Coronary artery (tissue), 2 donors: ENCODE measurements at regions not wholly inside any gene's neighbourhood (a gene's known extent, or its start where the extent isn't known, plus 50 kb on each side); places are given as distances from the start of the nearest gene placed in this dataset.
A peak's percentile ranks its signal among the peaks of the same experiment; 100 is the strongest.
"Not testable (repeated sequence)": the region's sequence is repeated elsewhere in the genome, so short reads cannot be mapped to it uniquely, and the experiment has no call there.

Source experiments
- DNase-seq: peaks from one replicate; pipeline ENCODE4 v3.0.0-alpha.2; 2017; ENCODE audit warnings: low spot score
- H3K27ac ChIP-seq, 2 donors: fragments of 200-600 bp; sonication (generic); one replicate each; pipeline ENCODE4 v1.5.1; 2016 to 2019
- H3K4me3 ChIP-seq: fragments of 200-600 bp; sonication (generic); 2 replicates; pipeline ENCODE4 v1.5.1; 2016; ENCODE audit warnings: mild to moderate bottlenecking, moderate library complexity

DNA sequence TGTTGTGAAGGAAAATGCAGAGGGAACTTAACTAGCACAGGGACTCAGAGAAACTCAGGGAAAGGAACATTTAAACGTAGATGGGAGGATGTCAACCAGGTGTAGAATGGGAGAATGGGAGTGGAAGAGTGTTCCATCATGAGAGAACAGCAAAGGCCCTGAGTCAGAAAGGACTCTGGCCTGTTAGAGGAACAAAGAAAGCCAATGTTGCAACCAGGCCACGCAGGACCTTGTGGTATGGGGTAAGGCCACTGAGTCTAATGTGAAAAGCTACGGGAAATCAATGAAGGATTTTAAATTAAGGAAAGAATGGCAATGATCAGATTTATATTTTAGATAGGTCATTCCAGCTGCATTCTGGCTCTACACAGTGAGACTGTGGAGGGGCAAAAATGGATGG is 163.9 kb upstream of the NBPF9 start:
- not testable (repeated sequence) for DNase-seq, H3K4me3 ChIP-seq, H3K27ac ChIP-seq

DNA sequence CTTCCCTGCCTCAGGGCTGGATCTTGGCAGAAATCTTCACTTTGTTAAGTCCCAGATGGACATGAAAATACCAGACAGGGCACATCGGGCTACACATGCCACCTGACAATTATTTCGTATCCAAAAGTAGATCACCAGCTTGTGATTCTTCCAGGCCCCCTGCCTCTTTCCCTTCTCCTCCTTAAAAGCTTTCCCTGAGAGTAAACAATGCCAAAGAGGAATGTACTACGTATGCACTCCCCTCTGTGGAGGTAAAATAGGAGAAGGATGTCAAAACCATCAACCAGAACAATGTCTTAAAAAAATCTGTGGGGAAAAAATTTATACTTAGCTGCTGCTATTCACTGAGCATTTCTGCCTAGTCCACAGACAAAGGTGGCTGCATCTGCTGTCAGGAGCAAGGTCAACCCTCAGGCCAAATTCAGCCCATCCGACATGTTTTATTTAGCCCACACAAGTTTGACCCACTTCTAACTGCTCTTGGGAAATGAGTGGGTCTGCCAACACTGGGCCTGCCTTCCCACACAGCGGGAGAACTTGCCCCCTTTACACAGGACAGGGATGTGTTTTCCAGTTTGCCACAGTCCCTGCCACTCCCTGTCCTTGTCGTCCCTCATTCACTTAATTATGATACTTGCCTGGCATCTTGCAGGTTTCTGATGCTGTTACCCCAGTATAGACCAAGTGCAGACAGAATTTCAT is 165.8 kb upstream of the NBPF9 start:
- H3K27ac ChIP-seq, DNase-seq, H3K4me3 ChIP-seq: not testable (repeated sequence)

DNA sequence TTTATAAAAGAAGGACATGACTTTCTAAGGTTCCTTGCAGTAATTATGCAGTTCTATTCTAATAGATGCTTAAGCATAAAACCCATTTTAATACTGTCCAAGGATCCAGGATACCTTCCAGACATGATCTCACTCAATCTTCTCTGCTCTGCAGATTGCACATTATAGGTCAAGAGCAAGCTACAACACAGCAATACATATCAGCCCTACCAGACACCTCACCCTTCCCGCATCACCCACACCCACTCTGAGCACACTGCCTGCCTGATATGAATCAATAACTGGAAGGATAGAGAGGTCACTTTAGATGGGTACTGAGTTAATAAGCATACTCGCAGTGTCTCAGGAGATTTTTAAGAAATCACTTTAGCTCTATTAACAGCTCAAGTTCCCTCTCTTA is 166.5 kb upstream of the NBPF9 start:
- not testable (repeated sequence) for H3K27ac ChIP-seq, DNase-seq

GRCh38 chr1:149274493-149274892 is 171.1 kb upstream of the NBPF9 start:
- DNase-seq, H3K27ac ChIP-seq, H3K4me3 ChIP-seq: not testable (repeated sequence)

More for the DNA sequence above, 166.5 kb upstream of the NBPF9 start:
- H3K4me3 ChIP-seq, result not testable (repeated sequence)

- not testable (repeated sequence) for DNase-seq, H3K27ac ChIP-seq, H3K4me3 ChIP-seq
Measured at GRCh38 chr1:149275802-149276201, 172.5 kb upstream of the NBPF9 start.

DNA sequence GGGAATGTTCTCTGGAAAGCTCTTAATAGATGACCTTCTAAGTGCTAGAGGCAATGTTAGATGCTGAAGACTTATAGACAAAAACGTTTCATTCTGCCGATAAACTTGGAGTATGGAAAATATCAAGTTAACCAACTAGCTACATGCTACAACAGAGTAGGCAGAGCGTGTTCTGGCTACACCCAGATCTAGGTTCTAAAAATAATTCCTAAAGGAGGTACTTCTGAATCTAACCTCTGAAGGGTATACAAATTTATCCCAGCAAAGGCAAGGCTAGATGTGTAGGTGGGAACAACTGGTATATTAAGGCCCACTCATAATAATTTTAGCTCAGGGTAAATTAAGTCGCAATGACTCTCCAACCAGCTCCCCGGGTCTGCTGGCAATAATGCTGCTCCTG is 173.1 kb upstream of the NBPF9 start:
- not testable (repeated sequence) for H3K4me3 ChIP-seq, H3K27ac ChIP-seq

DNA sequence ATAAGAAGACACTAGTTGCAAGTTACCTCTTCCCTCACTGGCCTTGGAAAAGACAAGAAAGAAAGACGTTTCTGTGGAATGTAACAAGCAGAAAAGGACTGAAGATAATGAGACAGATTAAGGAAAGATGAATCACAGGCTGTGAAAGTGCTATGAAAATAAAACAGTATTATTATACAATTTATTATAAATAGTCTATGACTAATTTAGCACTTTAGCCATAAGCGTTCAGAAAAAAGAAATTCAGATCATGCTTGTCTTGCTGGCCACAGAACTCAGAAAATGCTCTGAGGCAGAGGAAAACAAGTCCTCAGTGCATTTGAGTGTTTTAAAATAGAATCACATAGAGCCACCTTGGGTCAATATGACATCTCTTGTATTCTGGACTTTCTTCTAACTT is 174.8 kb upstream of the NBPF9 start:
- H3K27ac ChIP-seq, H3K4me3 ChIP-seq, DNase-seq: not testable (repeated sequence)

More for the DNA sequence above, 173.1 kb upstream of the NBPF9 start:
- not testable (repeated sequence) for DNase-seq

DNA sequence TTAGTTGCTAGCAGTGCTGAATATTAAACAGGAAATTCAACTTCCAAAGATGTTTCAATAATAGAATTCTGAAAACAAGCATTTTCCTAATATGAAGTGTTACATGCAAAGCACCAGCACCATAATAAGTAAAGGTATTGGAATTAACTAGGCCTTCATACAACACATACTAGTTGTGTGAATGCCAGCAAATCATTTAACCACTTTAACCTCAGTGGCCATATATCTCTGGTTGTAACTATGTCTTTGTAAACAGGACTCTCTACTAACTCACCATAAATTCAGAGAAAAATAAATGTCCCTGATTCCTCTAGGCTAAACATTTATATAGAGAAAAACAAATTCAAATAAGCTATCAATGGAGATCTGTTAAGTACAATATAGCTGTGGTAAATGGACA is 175.7 kb upstream of the NBPF9 start:
- not testable (repeated sequence) for H3K4me3 ChIP-seq, DNase-seq, H3K27ac ChIP-seq

DNA sequence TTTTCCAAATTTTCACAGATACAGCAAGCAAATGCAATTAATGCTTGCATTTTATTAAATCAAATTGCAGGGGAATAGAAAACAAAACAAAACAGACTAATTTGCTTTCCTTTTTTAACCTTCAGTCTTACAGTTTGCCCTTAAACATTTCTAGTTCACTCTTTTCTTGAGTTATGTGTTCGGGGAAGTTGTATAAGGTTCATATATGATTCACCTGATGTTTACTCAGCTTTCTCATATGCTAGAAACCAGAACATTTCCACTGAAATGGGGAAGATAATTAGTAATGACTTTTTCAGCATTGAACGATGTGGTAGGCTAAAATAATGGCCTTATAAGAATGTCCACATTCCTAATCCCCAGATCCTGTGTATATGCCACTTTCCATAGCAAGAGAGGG is 176.2 kb upstream of the NBPF9 start:
- DNase-seq, H3K27ac ChIP-seq, H3K4me3 ChIP-seq: not testable (repeated sequence)

GRCh38 chr1:149284773-149285172 is 181.4 kb upstream of the NBPF9 start:
- not testable (repeated sequence) for H3K4me3 ChIP-seq, DNase-seq, H3K27ac ChIP-seq

- not testable (repeated sequence) for H3K27ac ChIP-seq, DNase-seq, H3K4me3 ChIP-seq
Measured at GRCh38 chr1:149285205-149285604, 181.9 kb upstream of the NBPF9 start.

DNA sequence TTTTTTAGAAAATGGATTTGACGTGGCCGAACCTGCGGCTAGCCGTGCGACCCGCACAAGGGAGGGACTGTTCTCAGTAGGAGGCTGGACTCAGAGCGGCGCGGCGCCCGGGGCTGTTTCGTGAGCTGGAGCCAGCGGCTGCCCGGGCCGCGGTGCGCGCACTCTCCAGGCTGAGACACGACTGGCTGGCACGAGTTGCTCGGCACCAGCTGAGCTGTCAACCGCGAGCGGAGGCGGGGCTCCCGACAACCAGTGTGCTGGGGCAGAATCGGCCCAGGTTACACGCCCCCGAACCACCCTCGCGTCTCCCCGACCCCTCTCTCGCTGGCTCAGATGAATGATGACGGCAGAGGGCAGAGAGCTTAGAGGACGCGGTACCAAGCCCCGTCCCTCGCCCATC is 182.3 kb upstream of the NBPF9 start:
- not testable (repeated sequence) for DNase-seq
- H3K4me3 ChIP-seq, result peak overlapping the region; percentile 57
- peak overlapping the region in 1 of 2 donors; percentile 69 for H3K27ac ChIP-seq

GRCh38 chr1:149288580-149288979 is 185.2 kb upstream of the NBPF9 start:
- not testable (repeated sequence) for DNase-seq, H3K4me3 ChIP-seq, H3K27ac ChIP-seq

- not testable (repeated sequence) for DNase-seq, H3K4me3 ChIP-seq, H3K27ac ChIP-seq
Measured at GRCh38 chr1:149300478-149301218, 174.2 kb upstream of the NBPF19 start.

DNA sequence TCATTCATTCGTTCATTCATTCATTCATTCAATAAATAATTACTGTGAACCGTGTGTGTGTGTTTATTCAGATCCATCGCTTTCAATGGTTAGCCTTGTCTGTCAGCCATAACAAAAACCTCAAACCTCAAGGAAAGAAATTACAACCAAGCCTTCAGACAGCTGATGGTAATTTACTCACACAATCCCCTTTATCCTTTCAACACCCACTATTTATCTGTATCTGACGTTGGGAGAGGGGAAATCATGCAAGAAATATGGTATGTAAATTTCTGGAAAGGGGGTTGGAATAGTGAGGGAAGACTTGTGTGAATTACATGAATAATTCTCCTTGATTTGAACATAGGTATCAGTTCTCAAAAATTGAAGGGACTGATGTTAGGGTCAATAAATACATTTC is 173.6 kb upstream of the NBPF19 start:
- H3K27ac ChIP-seq, DNase-seq, H3K4me3 ChIP-seq: not testable (repeated sequence)

- H3K27ac ChIP-seq, DNase-seq, H3K4me3 ChIP-seq: not testable (repeated sequence)
Measured at GRCh38 chr1:149304796-149305195, 170.0 kb upstream of the NBPF19 start.

DNA sequence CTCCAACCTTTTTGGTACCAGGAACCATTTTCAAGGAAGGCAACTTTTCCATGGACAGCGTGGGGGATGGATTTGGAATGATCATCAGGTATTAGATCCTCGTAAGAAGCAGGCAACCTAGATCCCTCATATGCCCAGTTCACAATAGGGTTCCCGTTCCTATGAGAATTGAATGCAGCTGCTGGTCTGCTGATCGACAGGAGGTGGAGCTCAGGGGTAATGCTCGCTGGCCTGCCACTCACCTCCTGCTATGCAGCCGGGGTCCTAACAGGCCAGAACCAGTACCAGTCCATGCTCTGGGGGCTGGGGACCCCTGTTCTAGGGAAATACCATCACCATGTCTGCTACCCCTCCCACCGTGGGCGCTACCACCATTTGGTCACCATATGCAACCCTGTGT is 167.2 kb upstream of the NBPF19 start:
- not testable (repeated sequence) for DNase-seq, H3K27ac ChIP-seq, H3K4me3 ChIP-seq

- not testable (repeated sequence) for H3K27ac ChIP-seq, H3K4me3 ChIP-seq, DNase-seq
Measured at GRCh38 chr1:149314921-149315320, 159.9 kb upstream of the NBPF19 start.

DNA sequence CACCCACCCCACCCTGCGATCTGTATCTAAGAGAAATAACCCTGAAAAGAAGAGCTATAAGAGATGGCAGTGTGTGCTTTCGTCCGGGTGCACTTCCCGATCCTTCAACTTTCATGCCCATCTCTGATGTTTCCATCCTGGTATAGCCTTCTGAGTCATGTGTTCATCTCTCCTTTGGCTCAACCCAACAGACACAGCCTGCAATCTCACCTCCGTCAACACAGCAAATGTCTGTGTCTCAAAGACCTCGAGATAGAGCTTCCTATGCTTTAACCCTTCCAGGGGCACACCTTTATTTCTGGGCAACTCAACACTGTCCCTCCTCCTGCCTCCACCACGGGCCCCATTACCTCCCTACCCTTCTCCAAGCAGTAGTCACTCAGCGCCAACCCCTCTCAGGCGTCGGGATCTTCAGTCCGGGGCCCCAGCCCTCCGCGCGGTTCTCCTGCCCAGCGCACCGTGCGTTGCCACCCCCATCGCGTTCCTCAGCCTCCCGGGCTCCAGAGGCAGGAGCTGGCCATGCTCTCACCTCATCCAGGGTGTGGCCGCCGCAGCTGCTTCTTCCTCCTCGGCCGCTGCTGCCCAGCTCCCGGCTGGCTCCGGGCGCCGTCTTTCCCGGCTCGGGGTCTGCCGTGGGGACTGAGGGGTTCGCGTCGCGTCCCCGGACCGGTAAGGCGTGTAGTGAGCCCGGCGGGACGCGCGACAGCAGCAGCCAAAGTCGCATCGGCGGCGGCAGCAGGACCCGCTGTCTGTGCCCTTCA is 153.7 kb upstream of the NBPF19 start:
- DNase-seq, H3K27ac ChIP-seq, H3K4me3 ChIP-seq: not testable (repeated sequence)

DNA sequence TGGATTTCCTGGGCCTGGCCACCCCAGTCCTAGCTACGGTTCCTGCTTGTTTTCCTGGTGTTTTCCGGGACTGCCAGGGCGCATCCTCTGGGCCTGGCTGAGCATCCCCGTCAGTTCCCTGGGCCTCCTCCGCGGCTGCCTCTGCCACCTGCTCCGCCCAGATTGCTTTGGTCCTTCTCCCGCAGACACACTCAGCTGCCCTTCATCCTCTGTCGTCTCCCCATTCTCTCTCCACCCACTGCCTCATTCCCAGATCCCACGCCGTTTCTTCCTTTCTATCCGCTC is 153.2 kb upstream of the NBPF19 start:
- not testable (repeated sequence) for H3K4me3 ChIP-seq, DNase-seq

More for the DNA sequence above, 153.2 kb upstream of the NBPF19 start:
- H3K27ac ChIP-seq, result not testable (repeated sequence)
